Upper lobe of right lung (tissue), 1 donor: ENCODE measurements at regions not wholly inside any gene's neighbourhood (a gene's known extent, or its start where the extent isn't known, plus 50 kb on each side); places are given as distances from the start of the nearest gene placed in this dataset.

ENCODE experiments used
- ATAC-seq: fragments of 200-7000 bp; cut with Tn5 transposase; one replicate; pipeline ENCODE4 v1.9.1; 2020; ENCODE audit warnings: mild to moderate bottlenecking, moderate library complexity
- DNase-seq: peaks from one replicate; pipeline ENCODE4 v3.0.0-alpha.2; 2020
- H3K27ac ChIP-seq: fragments of 200-600 bp; one replicate; pipeline ENCODE4 v1.8.0; 2022
- H3K27me3 ChIP-seq: fragments of 200-600 bp; one replicate; pipeline ENCODE4 v1.8.0; 2022; ENCODE audit warnings: mild to moderate bottlenecking
- H3K36me3 ChIP-seq: fragments of 200-600 bp; one replicate; pipeline ENCODE4 v1.8.0; 2022
- H3K4me1 ChIP-seq: fragments of 200-600 bp; one replicate; pipeline ENCODE4 v1.8.0; 2022
- H3K4me3 ChIP-seq: fragments of 200-600 bp; one replicate; pipeline ENCODE4 v1.8.0; 2022; ENCODE audit warnings: mild to moderate bottlenecking
- H3K9me3 ChIP-seq: fragments of 200-600 bp; one replicate; pipeline ENCODE4 v1.8.0; 2022
- CTCF ChIP-seq: fragments of 200-600 bp; IDR thresholded peaks from one replicate; pipeline ENCODE4 v1.8.0; 2022; ENCODE audit warnings: antibody characterized with exemption
- intact Hi-C: fragments of 100-400 bp; cut with DNase I; formaldehyde crosslinking; loops from one replicate; pipeline ENCODE4 v1.11.0; 2022
- donor health status: DM: no; HTN: yes; CAD: no; lungs with severe emphysema.

DNA sequence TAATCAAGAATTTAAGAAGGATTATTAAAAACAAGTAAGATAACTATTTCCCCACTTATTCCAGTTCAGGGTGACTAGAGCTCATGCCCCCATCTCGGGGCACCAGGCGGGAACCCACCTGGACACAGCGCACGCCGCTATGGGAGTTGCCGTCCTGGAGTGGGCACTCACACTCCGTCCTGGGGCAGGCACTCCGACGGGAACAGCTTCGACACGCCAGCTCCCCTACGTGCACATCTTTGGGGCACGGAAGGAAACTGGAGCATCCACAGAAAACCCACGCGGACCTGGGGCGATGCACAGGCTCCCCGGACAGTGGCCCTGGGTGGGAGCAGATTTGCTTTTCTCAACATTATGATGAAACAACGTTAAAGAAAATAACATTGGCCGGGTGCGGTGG lies 52.0 kb upstream of the GATA5 start:
- ATAC-seq (no peak), DNase-seq (no peak)
- Histone ChIP-seq H3K9me3 (no peaks in the 10 kb centered on the region), H3K36me3 (no peaks in the 10 kb centered on the region), H3K27ac (no peak overlapping the region), H3K27me3 (peaks cover 50% of the 10 kb centered on the region), H3K4me1 (no peaks in the 10 kb centered on the region), H3K4me3 (no peak overlapping the region)
- intact Hi-C loops, result no loop called here
- TF ChIP-seq CTCF, result no peak

- H3K4me3 ChIP-seq, result no peak overlapping the region
- H3K27ac ChIP-seq, result no peak overlapping the region
- no peaks in the 10 kb centered on the region for H3K9me3 ChIP-seq
- DNase-seq, result no peak
- ATAC-seq, result no peak
- no peak for TF ChIP-seq CTCF
- H3K27me3 ChIP-seq, result peaks cover 39% of the 10 kb centered on the region
- no peaks in the 10 kb centered on the region for H3K4me1 ChIP-seq
- intact Hi-C loops, result no loop called here
- no peaks in the 10 kb centered on the region for H3K36me3 ChIP-seq
Measured at GRCh38 chr20:62528983-62529891, 53.4 kb upstream of the GATA5 start.

DNA sequence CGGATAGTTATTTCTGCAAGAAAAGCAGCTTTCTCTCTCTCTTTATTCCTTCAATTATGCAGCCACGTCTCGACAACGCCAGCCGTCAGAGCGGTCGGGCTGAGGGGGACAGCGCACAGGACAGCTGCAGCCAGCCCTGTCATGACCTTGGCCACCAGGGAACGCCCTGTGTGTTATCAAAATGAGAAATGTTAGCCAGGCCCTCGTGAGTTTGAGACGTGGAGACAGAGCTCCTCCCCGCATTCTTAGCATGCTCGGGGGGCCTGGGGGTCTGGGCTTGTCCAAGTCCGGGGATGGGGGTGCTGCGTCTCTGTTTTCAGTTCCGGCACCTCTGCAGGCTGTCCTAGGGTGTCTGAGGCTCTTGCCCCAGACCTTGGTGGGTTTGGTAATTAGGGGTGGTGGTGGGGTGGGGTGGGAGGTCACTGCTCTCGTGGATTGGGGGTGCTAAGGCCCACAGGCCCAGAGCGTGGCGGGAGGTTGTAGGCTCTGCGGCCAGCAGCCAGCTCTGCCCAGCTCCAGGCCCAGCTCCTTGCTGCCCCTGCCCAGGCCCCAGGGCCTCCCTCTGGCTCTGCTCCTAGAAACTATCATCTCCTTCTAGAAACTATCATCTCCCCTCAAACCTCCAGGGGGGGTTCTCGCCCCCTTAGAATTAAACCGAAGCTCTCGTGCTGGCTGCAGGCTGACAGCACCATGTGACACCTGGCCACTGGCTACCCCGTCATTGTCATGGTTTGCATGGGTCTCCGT lies 54.3 kb upstream of the GATA5 start:
- no peak for ATAC-seq
- Histone ChIP-seq H3K36me3 (no peaks in the 10 kb centered on the region), H3K27me3 (peaks cover 34% of the 10 kb centered on the region), H3K9me3 (no peaks in the 10 kb centered on the region), H3K27ac (no peak overlapping the region), H3K4me1 (no peaks in the 10 kb centered on the region), H3K4me3 (no peak overlapping the region)
- DNase-seq, result no peak
- intact Hi-C loops, result no loop called here
- TF ChIP-seq CTCF, result no peak

- Histone ChIP-seq H3K4me3 (no peak overlapping the region), H3K36me3 (no peaks in the 10 kb centered on the region), H3K4me1 (no peaks in the 10 kb centered on the region), H3K27me3 (peaks cover 33% of the 10 kb centered on the region), H3K9me3 (no peaks in the 10 kb centered on the region), H3K27ac (no peak overlapping the region)
- no peak for DNase-seq
- intact Hi-C loops, result no loop called here
- TF ChIP-seq CTCF, result no peak
- no peak for ATAC-seq
Measured at GRCh38 chr20:62530643-62531032, 54.8 kb upstream of the GATA5 start.

DNA sequence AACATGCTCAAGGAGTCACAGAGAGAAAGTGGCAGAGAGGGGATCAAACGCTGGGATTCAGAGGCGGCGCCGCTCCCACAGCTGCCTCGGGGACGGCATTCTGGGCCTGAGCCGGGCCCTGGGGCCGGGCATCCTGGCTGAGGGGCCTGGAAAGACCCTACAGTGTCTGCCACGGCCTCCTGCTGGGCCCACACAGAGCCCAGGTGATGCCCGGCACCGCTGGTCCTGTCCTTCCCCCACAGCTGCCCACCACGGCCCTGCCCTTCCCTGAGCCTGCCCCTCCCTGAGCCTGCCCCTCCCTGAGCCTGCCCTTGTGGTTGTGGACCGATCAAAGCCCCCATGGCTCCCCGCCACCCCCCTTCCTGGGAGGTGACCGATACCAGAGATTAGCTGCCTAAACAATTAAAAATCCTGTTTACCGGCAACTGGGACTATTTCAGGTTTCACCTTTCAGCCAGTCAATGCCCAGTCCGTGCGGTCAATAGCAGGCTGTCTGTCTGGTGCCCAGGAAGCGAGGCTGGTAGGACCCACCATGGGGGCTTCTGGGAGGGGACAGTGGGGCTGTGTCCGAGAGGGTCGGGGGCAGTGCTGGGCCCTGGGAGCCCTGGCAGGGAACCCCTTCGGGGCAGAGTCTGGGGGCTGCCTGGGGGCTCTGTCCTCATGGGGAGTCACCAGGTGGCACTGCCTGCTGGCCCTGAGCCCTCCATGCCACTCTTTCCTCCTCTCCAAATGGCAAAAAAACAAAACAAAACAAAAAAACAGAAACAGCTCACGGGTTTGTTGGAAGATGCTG lies 55.4 kb upstream of the GATA5 start:
- Histone ChIP-seq H3K9me3 (no peaks in the 10 kb centered on the region), H3K27me3 (peaks cover 30% of the 10 kb centered on the region), H3K4me1 (no peaks in the 10 kb centered on the region), H3K36me3 (no peaks in the 10 kb centered on the region), H3K27ac (no peak overlapping the region), H3K4me3 (no peak overlapping the region)
- no peak for ATAC-seq
- intact Hi-C loops, result no loop called here
- TF ChIP-seq CTCF, result no peak
- no peak for DNase-seq
